ENCODE measurements at regions not wholly inside any gene's neighbourhood (a gene's known extent, or its start where the extent isn't known, plus 50 kb on each side); places are given as distances from the start of the nearest gene placed in this dataset.

GRCh38 chr18:24560511-24560981 lies 100.1 kb downstream of the HRH4 start:
- no peak for TF ChIP-seq EZH2 (IDR thresholded peaks at IDR 0.05)
- no peak for TF ChIP-seq POLR2AphosphoS5 (IDR thresholded peaks at IDR 0.05; ENCODE audit: borderline replicate concordance, low read depth, low read length)
- no peak for TF ChIP-seq FOXP2 (optimal IDR thresholded peaks at IDR 0.05; ENCODE audit: control extremely low read depth, extremely low read length, insufficient read depth)
